WTC11 (cell line): ENCODE measurements at regions not wholly inside any gene's neighbourhood (a gene's known extent, or its start where the extent isn't known, plus 50 kb on each side); places are given as distances from the start of the nearest gene placed in this dataset.

Experiments used
- ATF3 ChIP-seq: sonication (generic); formaldehyde crosslinking; conservative IDR thresholded peaks from 2 replicates; pipeline ENCODE4 v1.8.1; 2022; ENCODE audit warnings: mild to moderate bottlenecking, missing genetic modification reagents
- CBFB ChIP-seq: sonication (generic); formaldehyde crosslinking; IDR thresholded peaks from 2 replicates; pipeline ENCODE4 v1.8.1; 2022; ENCODE audit warnings: mild to moderate bottlenecking, low read depth, missing genetic modification reagents
- CREB1 ChIP-seq: sonication (generic); formaldehyde crosslinking; IDR thresholded peaks from 2 replicates; pipeline ENCODE4 v1.8.0; 2023; ENCODE audit warnings: mild to moderate bottlenecking, missing genetic modification reagents
- CTCF ChIP-seq: fragments of 200-600 bp; IDR thresholded peaks from 2 replicates; pipeline ENCODE4 v1.8.0; 2022; ENCODE audit warnings: antibody characterized with exemption
- ESRRA ChIP-seq: sonication (generic); formaldehyde crosslinking; IDR thresholded peaks from 2 replicates; pipeline ENCODE4 v1.8.1; 2022; ENCODE audit warnings: mild to moderate bottlenecking, missing genetic modification reagents, borderline replicate concordance
- ETV6 ChIP-seq: sonication (generic); formaldehyde crosslinking; IDR thresholded peaks from 2 replicates; pipeline ENCODE4 v1.8.1; 2022; ENCODE audit warnings: mild to moderate bottlenecking, missing genetic modification reagents
- FOXJ3 ChIP-seq: sonication (generic); formaldehyde crosslinking; IDR thresholded peaks from 2 replicates; pipeline ENCODE4 v1.9.0; 2021; ENCODE audit warnings: missing genetic modification reagents, mild to moderate bottlenecking, borderline replicate concordance
- GTF2I ChIP-seq: fragments of 250-450 bp; sonication (Bioruptor Pico); conservative IDR thresholded peaks from 2 replicates; pipeline ENCODE4 v1.4.0; 2021; ENCODE audit warnings: mild to moderate bottlenecking
- JUN ChIP-seq: sonication (generic); formaldehyde crosslinking; IDR thresholded peaks from 2 replicates; pipeline ENCODE4 v1.8.0; 2023; ENCODE audit warnings: mild to moderate bottlenecking, missing genetic modification reagents
- MAX ChIP-seq: sonication (generic); formaldehyde crosslinking; IDR thresholded peaks from 2 replicates; pipeline ENCODE4 v1.8.0; 2022; ENCODE audit warnings: mild to moderate bottlenecking, missing genetic modification reagents
- TCF7 ChIP-seq: sonication (generic); formaldehyde crosslinking; IDR thresholded peaks from 2 replicates; pipeline ENCODE4 v1.8.0; 2022; ENCODE audit warnings: mild to moderate bottlenecking, low read depth, missing genetic modification reagents, moderate library complexity
- ZBTB43 ChIP-seq: sonication (generic); formaldehyde crosslinking; IDR thresholded peaks from 2 replicates; pipeline ENCODE4 v1.8.1; 2023; ENCODE audit warnings: mild to moderate bottlenecking, missing genetic modification reagents
- ZNF138 ChIP-seq: sonication (generic); formaldehyde crosslinking; conservative IDR thresholded peaks from 2 replicates; pipeline ENCODE4 v1.8.1; 2022; ENCODE audit warnings: mild to moderate bottlenecking, moderate library complexity, missing genetic modification reagents

GRCh38 chr3:99579965-99580364, 58.4 kb upstream of the COL8A1 start:
- TF ChIP-seq ZNF138 (CRISPR knock-in tag) (no peak), CTCF (no peak), ZBTB43 (CRISPR knock-in tag) (no peak), FOXJ3 (CRISPR knock-in tag) (no peak), ATF3 (CRISPR knock-in tag) (no peak), ETV6 (CRISPR knock-in tag) (no peak), JUN (CRISPR knock-in tag) (no peak), MAX (CRISPR knock-in tag) (no peak), CBFB (CRISPR knock-in tag) (no peak), ESRRA (CRISPR knock-in tag) (no peak), GTF2I (CRISPR knock-in tag) (no peak), TCF7 (CRISPR knock-in tag) (no peak), CREB1 (CRISPR knock-in tag) (no peak)
